OCI-LY7 (cell line): ENCODE measurements at regions not wholly inside any gene's neighbourhood (a gene's known extent, or its start where the extent isn't known, plus 50 kb on each side); places are given as distances from the start of the nearest gene placed in this dataset.

Experiments
- CTCF ChIP-seq: fragments of 200-600 bp; sonication (generic); conservative IDR thresholded peaks from 2 replicates; pipeline ENCODE4 v1.5.1; 2014; ENCODE audit warnings: mild to moderate bottlenecking, antibody characterized with exemption, low read length, moderate library complexity, mixed read lengths
- EZH2phosphoT487 ChIP-seq: fragments of 200-600 bp; sonication (generic); IDR thresholded peaks from 2 replicates; pipeline ENCODE4 v1.6.1; 2018; ENCODE audit warnings: low read depth, borderline replicate concordance, mild to moderate bottlenecking, mixed run types, antibody characterized with exemption, low read length, moderate library complexity, mixed read lengths

GRCh38 chr5:115070737-115071136 lies 99.0 kb downstream of the TRIM36 start:
- TF ChIP-seq CTCF (no peak), EZH2phosphoT487 (no peak)
